HG02973 (cell line): ENCODE measurements at regions not wholly inside any gene's neighbourhood (a gene's known extent, or its start where the extent isn't known, plus 50 kb on each side); places are given as distances from the start of the nearest gene placed in this dataset.

Experiments used
- ATAC-seq: cut with Tn5 transposase; IDR thresholded peaks from one replicate; pipeline ENCODE4 v1.9.1; 2021; ENCODE audit warnings: moderate library complexity; ENCODE audit not compliant: unreplicated experiment

- no peak for ATAC-seq
These were observed 93.4 kb upstream of the NAA20 start for GRCh38 chr20:19923762-19924161.

- ATAC-seq = no peak
These were observed 92.9 kb upstream of the NAA20 start for GRCh38 chr20:19924255-19924654.

- ATAC-seq = no peak
These were observed 90.6 kb upstream of the NAA20 start for GRCh38 chr20:19926591-19926990.

GRCh38 chr20:19928328-19929011, 88.7 kb upstream of the NAA20 start:
- ATAC-seq = no peak

- no peak for ATAC-seq
These were observed 88.2 kb upstream of the NAA20 start for GRCh38 chr20:19929012-19929360.

- no peak for ATAC-seq
These were observed 87.5 kb upstream of the NAA20 start for GRCh38 chr20:19929481-19930145.

- no peak for ATAC-seq
These were observed 86.7 kb upstream of the NAA20 start for GRCh38 chr20:19930426-19930825.

GRCh38 chr20:19932170-19932667, 84.9 kb upstream of the NAA20 start:
- ATAC-seq = no peak

GRCh38 chr20:19934792-19935491, 82.2 kb upstream of the NAA20 start:
- ATAC-seq = no peak

- ATAC-seq = no peak
These were observed 81.3 kb upstream of the NAA20 start for GRCh38 chr20:19935842-19936241.

- ATAC-seq = no peak
These were observed 80.5 kb upstream of the NAA20 start for GRCh38 chr20:19936466-19937200.

GRCh38 chr20:19937218-19937617, 79.9 kb upstream of the NAA20 start:
- no peak for ATAC-seq

GRCh38 chr20:19937651-19938420, 79.3 kb upstream of the NAA20 start:
- ATAC-seq = peak; percentile 87

GRCh38 chr20:19938421-19939090, 78.6 kb upstream of the NAA20 start:
- ATAC-seq = no peak

GRCh38 chr20:19940988-19941460, 76.1 kb upstream of the NAA20 start:
- ATAC-seq = no peak

- no peak for ATAC-seq
These were observed 74.6 kb upstream of the NAA20 start for GRCh38 chr20:19942611-19943010.

- ATAC-seq = no peak
These were observed 74.1 kb upstream of the NAA20 start for GRCh38 chr20:19943061-19943521.

GRCh38 chr20:19944772-19945459, 72.2 kb upstream of the NAA20 start:
- ATAC-seq = no peak
